ENCODE measurements at regions not wholly inside any gene's neighbourhood (a gene's known extent, or its start where the extent isn't known, plus 50 kb on each side); places are given as distances from the start of the nearest gene placed in this dataset.

GRCh38 chr9:561427-561826, 280.1 kb upstream of the DMRT1 start:
- Histone ChIP-seq H3K4me3 (no peak overlapping the region), H3K9me3 (no peaks in the 10 kb centered on the region), H3K4me1 (ENCODE audit: low read depth) (peaks cover 2% of the 10 kb centered on the region), H3K36me3 (ENCODE audit: low read depth) (no peaks in the 10 kb centered on the region)
- ATAC-seq = no peak
- no peak for TF ChIP-seq CTCF (IDR thresholded peaks at IDR 0.05)
- DNase-seq = no peak
- intact Hi-C loops (cut with DNase I, micrococcal nuclease) = no loop called here

DNA sequence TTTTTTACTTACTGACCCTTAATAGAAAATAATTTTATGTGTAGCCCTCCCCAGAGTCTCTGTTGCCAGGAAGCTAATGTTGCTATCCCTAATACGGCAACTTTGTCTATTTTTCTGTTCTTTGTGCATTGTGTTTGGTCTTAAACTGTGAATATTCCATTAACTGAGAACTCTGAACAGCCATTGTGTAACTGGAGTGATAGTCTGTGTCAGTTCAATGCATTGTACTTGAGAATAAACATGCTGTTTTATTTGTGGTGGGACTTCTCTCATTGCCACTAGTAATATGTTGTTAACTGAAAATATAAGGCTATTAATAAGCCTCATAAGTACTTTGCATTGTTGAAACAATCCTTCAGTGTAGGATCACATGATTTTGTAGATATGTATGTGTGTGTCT, 278.3 kb upstream of the DMRT1 start:
- DNase-seq (no peak), ATAC-seq (no peak)
- H3K4me1 ChIP-seq (ENCODE audit: low read depth) = peaks cover 2% of the 10 kb centered on the region
- H3K4me3 ChIP-seq = no peak overlapping the region
- no peaks in the 10 kb centered on the region for H3K9me3 ChIP-seq
- no peaks in the 10 kb centered on the region for H3K36me3 ChIP-seq (ENCODE audit: low read depth)
- no peak for TF ChIP-seq CTCF (IDR thresholded peaks at IDR 0.05)
- intact Hi-C loops (cut with DNase I, micrococcal nuclease) = no loop called here

- TF ChIP-seq CTCF (IDR thresholded peaks at IDR 0.05) = no peak
- no peak overlapping the region for H3K4me3 ChIP-seq
- H3K4me1 ChIP-seq (ENCODE audit: low read depth) = peaks cover 4% of the 10 kb centered on the region
- DNase-seq = no peak
- no peak for ATAC-seq
- intact Hi-C loops (cut with DNase I, micrococcal nuclease) = no loop called here
- H3K36me3 ChIP-seq (ENCODE audit: low read depth) = no peaks in the 10 kb centered on the region
- no peaks in the 10 kb centered on the region for H3K9me3 ChIP-seq
These were observed 276.0 kb upstream of the DMRT1 start for GRCh38 chr9:565528-565927.

GRCh38 chr9:567128-567746, 274.3 kb upstream of the DMRT1 start:
- no peak for TF ChIP-seq CTCF (IDR thresholded peaks at IDR 0.05)
- ATAC-seq (peak; percentile 23), DNase-seq (no peak)
- Histone ChIP-seq H3K36me3 (ENCODE audit: low read depth) (no peaks in the 10 kb centered on the region), H3K4me1 (ENCODE audit: low read depth) (peaks cover 4% of the 10 kb centered on the region), H3K4me3 (no peak overlapping the region), H3K9me3 (no peaks in the 10 kb centered on the region)
- intact Hi-C loops (cut with DNase I, micrococcal nuclease) = no loop called here

DNA sequence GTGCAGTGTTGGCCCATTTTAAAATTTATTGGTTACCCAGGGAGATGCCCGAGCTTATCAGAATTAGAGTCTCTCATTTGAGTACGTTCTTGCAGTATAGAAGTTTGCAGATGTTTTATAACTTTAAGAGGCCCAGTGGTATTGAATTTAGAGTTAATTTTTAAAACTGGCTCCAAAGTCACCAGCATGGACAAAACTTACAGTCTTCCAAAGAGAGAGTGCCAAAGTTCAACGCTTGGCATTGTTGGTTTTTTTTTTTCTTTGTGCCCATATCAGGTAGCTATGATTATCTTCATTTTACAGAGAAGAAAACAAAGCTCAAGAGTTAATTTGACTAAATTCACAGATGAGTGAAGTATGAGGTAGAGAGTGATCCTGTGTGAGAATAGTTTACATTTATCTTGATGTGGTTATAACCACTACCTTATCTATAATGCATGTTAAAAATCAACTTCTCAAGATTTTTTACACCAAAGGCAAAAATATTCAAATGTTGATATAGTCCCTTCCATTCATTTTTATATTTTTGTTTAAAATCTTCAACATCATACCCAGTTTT, 273.7 kb upstream of the DMRT1 start:
- DNase-seq (no peak), ATAC-seq (peak; percentile 60)
- intact Hi-C loops (cut with DNase I, micrococcal nuclease) = no loop called here
- no peak overlapping the region for H3K4me3 ChIP-seq
- H3K9me3 ChIP-seq = no peaks in the 10 kb centered on the region
- peaks cover 4% of the 10 kb centered on the region for H3K4me1 ChIP-seq (ENCODE audit: low read depth)
- H3K36me3 ChIP-seq (ENCODE audit: low read depth) = no peaks in the 10 kb centered on the region
- no peak for TF ChIP-seq CTCF (IDR thresholded peaks at IDR 0.05)

- no peak for DNase-seq
These were observed 272.2 kb upstream of the DMRT1 start for GRCh38 chr9:569296-569695.

More at GRCh38 chr9:569296-569695, 272.2 kb upstream of the DMRT1 start:
- Histone ChIP-seq H3K4me3 (no peak overlapping the region), H3K9me3 (no peaks in the 10 kb centered on the region), H3K36me3 (ENCODE audit: low read depth) (no peaks in the 10 kb centered on the region), H3K4me1 (ENCODE audit: low read depth) (peaks cover 4% of the 10 kb centered on the region)
- no peak for ATAC-seq
- intact Hi-C loops (cut with DNase I, micrococcal nuclease) = no loop called here
- TF ChIP-seq CTCF (IDR thresholded peaks at IDR 0.05) = no peak
